ENCODE measurements at regions not wholly inside any gene's neighbourhood (a gene's known extent, or its start where the extent isn't known, plus 50 kb on each side); places are given as distances from the start of the nearest gene placed in this dataset.

DNA sequence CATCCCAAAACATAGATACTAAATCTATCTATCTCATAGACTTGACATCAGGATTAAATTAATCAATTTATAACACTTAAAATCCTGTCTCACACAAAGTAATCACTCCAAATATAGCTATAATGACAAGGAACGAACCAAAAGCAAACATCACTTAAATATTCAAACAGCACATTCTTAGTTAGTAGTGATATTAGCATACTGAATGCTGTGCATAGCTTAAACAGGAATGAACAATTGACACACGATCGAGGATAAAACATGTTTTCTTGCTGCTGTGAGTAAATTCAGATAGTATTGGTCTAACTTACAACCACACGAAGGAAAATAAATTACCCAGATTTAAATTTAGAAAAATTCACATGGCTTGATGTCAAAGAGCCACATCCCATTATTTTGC is 58.9 kb upstream of the SNTG2 start:
- ATAC-seq (ENCODE audit: low read depth) (no peak), DNase-seq (no peak)
- H3K27ac Mint-ChIP-seq = no peak overlapping the region
- H3K4me1 Mint-ChIP-seq = no peaks in the 10 kb centered on the region
- TF ChIP-seq CTCF (IDR thresholded peaks at IDR 0.05) = no peak
- no peak overlapping the region for H3K4me3 Mint-ChIP-seq
- peaks cover 12% of the 10 kb centered on the region for H3K9me3 Mint-ChIP-seq
- CTCF ChIA-PET = no interaction called here
- intact Hi-C loops (cut with micrococcal nuclease) = no loop called here
- H3K36me3 Mint-ChIP-seq (ENCODE audit: low read depth) = no peaks in the 10 kb centered on the region
- H3K27me3 Mint-ChIP-seq = peaks cover 17% of the 10 kb centered on the region
- POLR2A ChIA-PET = no interaction called here

GRCh38 chr2:890791-891190 is 59.9 kb upstream of the SNTG2 start:
- no peak for ATAC-seq (ENCODE audit: low read depth)
- CTCF ChIA-PET = no interaction called here

GRCh38 chr2:890214-890613 is 60.4 kb upstream of the SNTG2 start:
- no peak overlapping the region for H3K4me3 Mint-ChIP-seq
- ATAC-seq (ENCODE audit: low read depth) (no peak), DNase-seq (no peak)
- peaks cover 22% of the 10 kb centered on the region for H3K27me3 Mint-ChIP-seq
- H3K9me3 Mint-ChIP-seq = no peaks in the 10 kb centered on the region
- intact Hi-C loops (cut with micrococcal nuclease) = no loop called here
- TF ChIP-seq CTCF (IDR thresholded peaks at IDR 0.05) = no peak
- no peak overlapping the region for H3K27ac Mint-ChIP-seq
- H3K4me1 Mint-ChIP-seq = no peaks in the 10 kb centered on the region
- no peaks in the 10 kb centered on the region for H3K36me3 Mint-ChIP-seq (ENCODE audit: low read depth)
- POLR2A ChIA-PET = no interaction called here
- CTCF ChIA-PET = no interaction called here

More at GRCh38 chr2:890791-891190, 59.9 kb upstream of the SNTG2 start:
- Mint-ChIP-seq H3K36me3 (ENCODE audit: low read depth) (no peaks in the 10 kb centered on the region), H3K4me1 (no peaks in the 10 kb centered on the region), H3K27ac (no peak overlapping the region), H3K27me3 (peaks cover 21% of the 10 kb centered on the region), H3K4me3 (no peak overlapping the region), H3K9me3 (peaks cover 4% of the 10 kb centered on the region)
- no peak for DNase-seq
- POLR2A ChIA-PET = no interaction called here
- TF ChIP-seq CTCF (IDR thresholded peaks at IDR 0.05) = no peak
- intact Hi-C loops (cut with micrococcal nuclease) = no loop called here

DNA sequence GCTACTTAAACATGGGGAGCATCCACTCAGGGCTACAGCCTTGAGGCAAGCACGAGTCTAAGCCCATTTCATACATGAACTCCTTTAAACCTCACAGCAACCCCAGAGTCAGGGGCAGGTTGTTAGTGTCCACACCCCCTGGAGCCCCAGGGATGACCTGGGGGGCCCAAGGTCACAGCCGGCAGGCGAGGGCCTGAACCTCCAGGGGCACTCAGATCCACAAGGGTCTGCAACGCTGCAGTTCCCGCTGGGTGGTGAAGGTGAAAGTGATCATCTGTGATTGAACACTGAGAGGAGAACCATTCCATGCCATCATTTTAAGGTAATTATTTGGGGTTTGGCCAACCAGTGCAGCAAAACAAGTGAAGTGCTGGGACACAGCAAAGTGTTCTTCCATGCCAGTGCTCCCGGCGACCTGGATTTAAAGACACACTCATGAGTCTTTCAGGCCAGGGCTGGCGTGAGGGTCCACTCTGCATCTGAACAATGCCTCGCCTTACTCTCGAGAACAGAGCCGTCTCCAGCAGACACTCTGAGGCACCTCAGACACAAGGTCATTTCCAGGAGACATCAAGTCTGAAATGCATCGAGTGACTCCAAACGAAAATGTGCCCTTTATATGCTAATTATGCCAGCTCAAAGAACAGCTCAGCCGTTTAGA is 61.6 kb upstream of the SNTG2 start:
- DNase-seq = no peak
- ATAC-seq (ENCODE audit: low read depth) = no peak
- intact Hi-C loops (cut with micrococcal nuclease) = no loop called here
- Mint-ChIP-seq H3K4me1 (no peaks in the 10 kb centered on the region), H3K9me3 (no peaks in the 10 kb centered on the region), H3K36me3 (ENCODE audit: low read depth) (no peaks in the 10 kb centered on the region), H3K4me3 (no peak overlapping the region), H3K27me3 (peaks cover 27% of the 10 kb centered on the region), H3K27ac (no peak overlapping the region)
- no peak for TF ChIP-seq CTCF (IDR thresholded peaks at IDR 0.05)
- POLR2A ChIA-PET = no interaction called here
- CTCF ChIA-PET = no interaction called here

GRCh38 chr2:888211-888801 is 62.3 kb upstream of the SNTG2 start:
- no peaks in the 10 kb centered on the region for H3K9me3 Mint-ChIP-seq
- ATAC-seq (ENCODE audit: low read depth) (no peak), DNase-seq (no peak)
- POLR2A ChIA-PET = no interaction called here
- no peaks in the 10 kb centered on the region for H3K36me3 Mint-ChIP-seq (ENCODE audit: low read depth)
- CTCF ChIA-PET = no interaction called here
- H3K4me1 Mint-ChIP-seq = no peaks in the 10 kb centered on the region
- H3K27me3 Mint-ChIP-seq = peaks cover 30% of the 10 kb centered on the region
- intact Hi-C loops (cut with micrococcal nuclease) = no loop called here
- H3K27ac Mint-ChIP-seq = no peak overlapping the region
- TF ChIP-seq CTCF (IDR thresholded peaks at IDR 0.05) = no peak
- no peak overlapping the region for H3K4me3 Mint-ChIP-seq

Measured in activated B cell treated with CpG ODN at 0.5 μM for 24 hours (primary cell).